Upper lobe of left lung (tissue), 4 donors: ENCODE measurements at regions not wholly inside any gene's neighbourhood (a gene's known extent, or its start where the extent isn't known, plus 50 kb on each side); places are given as distances from the start of the nearest gene placed in this dataset.

Experiments
- EP300 ChIP-seq, 4 donors: sonication (generic); formaldehyde crosslinking; IDR thresholded peaks; one replicate each; pipeline ENCODE4 v1.5.1; 2017; ENCODE audit warnings: antibody characterized with exemption in 4 of 4, control low read depth in 2 of 4
- POLR2A ChIP-seq, 4 donors: fragments of 450-650 bp; IDR thresholded peaks; one replicate each; pipeline ENCODE4 v1.5.1; 2016 to 2017; ENCODE audit warnings: antibody characterized with exemption in 4 of 4, mild to moderate bottlenecking in 2 of 4
- TF ChIP-seq, protein P1 (sequence below), 6 experiments: fragments of 450-650 bp in 4 of 6; fragments of 200-600 bp in 2 of 6; sonication (generic) in 2 of 6; IDR thresholded peaks; one replicate each; pipeline ENCODE4 v1.5.1; 2016 to 2019; ENCODE audit warnings: antibody characterized with exemption in 6 of 6

- TF ChIP-seq EP300 (IDR thresholded peaks at IDR 0.05) (no peak), POLR2A (IDR thresholded peaks at IDR 0.05) (no peak)
- TF ChIP-seq, protein P1, sequence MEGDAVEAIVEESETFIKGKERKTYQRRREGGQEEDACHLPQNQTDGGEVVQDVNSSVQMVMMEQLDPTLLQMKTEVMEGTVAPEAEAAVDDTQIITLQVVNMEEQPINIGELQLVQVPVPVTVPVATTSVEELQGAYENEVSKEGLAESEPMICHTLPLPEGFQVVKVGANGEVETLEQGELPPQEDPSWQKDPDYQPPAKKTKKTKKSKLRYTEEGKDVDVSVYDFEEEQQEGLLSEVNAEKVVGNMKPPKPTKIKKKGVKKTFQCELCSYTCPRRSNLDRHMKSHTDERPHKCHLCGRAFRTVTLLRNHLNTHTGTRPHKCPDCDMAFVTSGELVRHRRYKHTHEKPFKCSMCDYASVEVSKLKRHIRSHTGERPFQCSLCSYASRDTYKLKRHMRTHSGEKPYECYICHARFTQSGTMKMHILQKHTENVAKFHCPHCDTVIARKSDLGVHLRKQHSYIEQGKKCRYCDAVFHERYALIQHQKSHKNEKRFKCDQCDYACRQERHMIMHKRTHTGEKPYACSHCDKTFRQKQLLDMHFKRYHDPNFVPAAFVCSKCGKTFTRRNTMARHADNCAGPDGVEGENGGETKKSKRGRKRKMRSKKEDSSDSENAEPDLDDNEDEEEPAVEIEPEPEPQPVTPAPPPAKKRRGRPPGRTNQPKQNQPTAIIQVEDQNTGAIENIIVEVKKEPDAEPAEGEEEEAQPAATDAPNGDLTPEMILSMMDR (IDR thresholded peaks at IDR 0.05) = no peak
Observed at GRCh38 chr7:93747019-93747418, 143.5 kb downstream of the TFPI2 start.
